Occipital lobe (tissue), 1 donor: ENCODE measurements at regions not wholly inside any gene's neighbourhood (a gene's known extent, or its start where the extent isn't known, plus 50 kb on each side); places are given as distances from the start of the nearest gene placed in this dataset.

Experiments used
- DNase-seq: peaks from one replicate; lab custom pipeline; 2025; lab: John Stamatoyannopoulos, UW

DNA sequence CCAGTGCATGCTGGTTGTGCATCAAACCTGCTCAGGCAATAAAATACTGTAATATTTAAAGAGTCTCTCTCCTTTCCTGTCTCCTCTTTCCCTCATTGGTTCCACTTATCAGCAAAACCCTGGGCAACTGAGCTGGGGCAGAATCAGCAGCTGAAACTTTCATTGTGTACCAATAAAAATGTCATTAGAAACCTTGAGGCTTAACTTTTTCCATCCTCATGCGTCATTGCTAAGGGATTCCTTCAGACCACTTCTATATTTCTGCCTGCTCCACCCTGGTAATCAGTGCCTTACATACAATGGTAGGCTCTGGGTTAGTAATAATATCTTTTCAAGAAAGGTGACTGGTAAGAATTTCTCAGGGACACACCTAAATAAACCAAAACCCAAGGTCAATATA is 880.3 kb downstream of the RPA4 start:
- DNase-seq: no peak

DNA sequence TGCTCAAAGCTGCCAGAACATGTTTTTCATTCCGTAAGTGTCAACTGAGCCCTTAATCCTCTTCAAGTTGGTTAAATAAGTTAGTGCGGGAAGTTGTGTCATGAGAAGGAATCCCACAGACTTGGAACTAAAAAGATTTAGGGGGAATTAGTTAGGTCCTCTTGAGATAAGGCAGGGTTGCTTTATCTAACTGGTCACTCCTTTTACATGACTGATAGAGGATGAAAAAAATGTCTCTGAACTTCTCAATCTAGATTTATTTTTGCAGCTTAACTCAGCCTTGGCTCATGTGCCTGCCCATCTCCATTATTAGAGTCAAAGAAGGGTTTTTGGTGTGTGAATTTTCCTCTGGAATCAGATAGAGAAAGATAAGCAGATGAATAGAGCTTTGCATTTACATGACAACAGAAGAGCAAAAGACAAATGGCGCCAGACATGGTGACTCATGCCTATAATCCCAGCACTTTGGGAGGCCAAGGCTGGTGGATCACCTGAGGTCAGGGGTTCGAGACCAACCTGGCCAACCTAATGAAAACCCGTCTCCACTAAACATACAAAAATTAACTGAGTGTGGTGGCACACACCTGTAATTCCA is 882.9 kb downstream of the RPA4 start:
- DNase-seq: no peak

DNA sequence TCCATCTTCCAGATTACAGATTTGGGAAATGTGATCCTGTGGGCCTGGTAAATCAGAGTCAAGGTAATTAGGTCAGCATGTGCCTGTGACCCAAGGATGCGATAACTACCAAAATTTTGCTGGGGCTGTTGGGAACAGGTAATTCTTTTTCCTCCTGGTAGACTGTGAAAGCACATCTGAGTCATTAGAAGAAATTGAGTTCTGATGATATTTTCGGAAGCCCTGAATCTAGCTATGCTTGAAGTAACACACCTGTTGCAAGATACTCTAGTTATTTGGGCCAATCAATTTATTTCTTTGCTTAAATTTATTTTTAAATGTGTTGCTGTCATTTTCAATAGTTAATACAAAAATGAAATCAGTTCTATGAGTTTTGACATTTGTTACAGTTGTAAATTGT is 903.6 kb downstream of the RPA4 start:
- no peak for DNase-seq

DNA sequence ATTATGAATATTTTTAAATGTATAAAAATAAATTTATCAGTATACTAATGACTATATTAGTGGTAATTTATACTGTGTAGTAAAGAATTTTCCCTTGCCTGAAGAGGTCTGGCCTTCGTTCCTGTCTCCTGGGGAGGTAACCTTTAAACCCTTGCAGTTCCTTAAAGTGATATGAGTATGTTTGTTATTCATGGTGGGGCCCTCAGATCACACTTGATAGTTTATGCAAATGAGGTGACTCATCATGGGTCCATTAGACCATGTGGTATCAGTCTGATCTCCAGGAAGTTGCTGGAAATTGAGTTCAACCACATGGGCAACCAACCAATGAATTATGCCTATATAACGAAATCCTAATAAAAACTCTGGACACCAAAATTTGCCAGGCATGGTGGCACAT is 904.1 kb downstream of the RPA4 start:
- no peak for DNase-seq

DNA sequence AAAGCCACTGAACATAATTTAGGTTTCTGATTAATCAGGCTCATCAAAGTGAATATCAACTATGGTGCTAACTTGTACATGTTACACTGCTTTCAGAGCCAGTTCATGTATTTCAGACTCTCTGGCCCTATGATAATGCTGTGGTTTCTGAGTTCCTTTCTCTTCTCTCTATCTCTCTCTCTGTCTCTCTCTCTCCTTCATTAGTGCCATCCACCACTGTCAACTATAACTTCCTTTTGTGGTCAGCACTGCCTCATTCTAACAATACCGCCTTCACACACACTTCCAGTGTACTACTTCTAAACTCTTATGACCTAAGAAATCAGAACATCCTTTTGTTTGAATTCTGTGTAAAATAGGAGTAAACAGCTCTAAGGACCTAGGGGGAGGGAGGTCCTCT is 907.1 kb downstream of the RPA4 start:
- no peak for DNase-seq

- no peak for DNase-seq
Measured at GRCh38 chrX:97797076-97797475, 913.4 kb downstream of the RPA4 start.

- DNase-seq: no peak
Measured at GRCh38 chrX:97806238-97806637, 922.5 kb downstream of the RPA4 start.

DNA sequence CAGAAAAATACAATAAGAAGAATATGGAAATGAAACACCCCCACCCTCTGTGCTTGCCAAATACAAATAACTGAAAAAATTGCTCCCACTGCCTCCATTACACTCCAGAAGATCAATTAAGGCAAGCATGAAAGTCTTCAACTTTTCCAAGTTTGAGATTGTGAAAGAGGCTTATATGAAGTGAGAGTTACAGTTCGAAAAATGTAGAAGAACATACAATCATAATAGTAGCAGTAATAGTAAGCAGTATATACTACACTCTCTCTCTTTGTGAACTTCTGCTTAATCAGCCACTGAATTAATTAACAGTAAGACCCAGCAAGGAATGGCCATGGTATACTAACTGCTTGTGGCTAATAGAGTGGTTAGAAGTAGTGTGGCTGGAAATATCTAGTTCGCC is 923.2 kb downstream of the RPA4 start:
- no peak for DNase-seq

GRCh38 chrX:97820170-97820569 is 936.5 kb downstream of the RPA4 start:
- DNase-seq: no peak

GRCh38 chrX:97828471-97828870 is 944.8 kb downstream of the RPA4 start:
- DNase-seq: no peak

DNA sequence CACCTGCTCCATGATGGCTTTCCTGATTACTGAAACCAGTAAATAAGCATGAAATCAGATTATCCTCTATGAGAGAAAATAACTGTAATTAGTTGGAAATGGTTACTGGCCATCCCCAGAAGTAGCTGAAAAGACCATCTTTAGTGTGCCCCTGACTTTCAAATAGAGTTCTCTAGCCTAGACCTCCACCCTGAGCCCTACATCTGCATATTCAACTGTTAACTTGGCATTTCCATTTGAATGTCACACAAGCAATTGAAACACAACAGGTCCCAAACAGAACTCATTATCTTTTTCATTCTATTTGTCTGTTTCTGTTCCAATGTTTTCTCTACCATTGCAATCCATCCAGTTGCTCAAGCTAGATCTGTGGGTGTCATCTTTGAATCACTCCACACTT is 952.3 kb downstream of the RPA4 start:
- no peak for DNase-seq

DNA sequence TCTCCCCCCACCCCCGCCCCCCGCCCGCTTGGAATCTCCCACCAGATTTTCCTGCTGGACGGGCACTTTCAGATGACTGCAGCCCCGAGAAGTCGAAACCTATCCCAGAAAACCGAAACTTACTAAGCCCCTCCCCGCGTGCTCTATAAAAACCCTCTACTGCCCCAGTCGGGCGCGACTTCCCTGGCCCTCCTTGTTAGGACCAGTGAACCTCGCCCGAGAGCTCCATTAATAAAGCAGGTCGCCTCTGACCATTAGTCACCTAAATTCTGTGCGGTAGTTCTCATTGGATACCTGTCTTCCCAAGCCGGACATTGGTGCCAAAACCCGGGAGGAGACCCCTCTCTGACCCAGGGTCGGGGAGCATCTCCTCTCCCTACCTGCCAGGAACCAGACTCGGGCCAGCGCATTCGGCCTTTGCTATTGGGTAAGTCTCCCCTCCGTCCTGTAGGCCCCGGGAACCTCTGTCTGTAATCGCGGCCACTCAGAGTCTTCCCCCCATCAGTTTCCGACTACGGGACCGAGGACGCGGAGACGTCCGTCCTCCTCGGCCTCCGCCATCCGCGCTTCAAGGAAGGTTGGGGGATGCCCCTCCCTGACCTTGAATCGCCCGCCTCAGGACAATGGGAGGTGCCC is 958.0 kb downstream of the RPA4 start:
- no peak for DNase-seq

- DNase-seq: no peak
Measured at GRCh38 chrX:97842468-97843199, 958.9 kb downstream of the RPA4 start.

GRCh38 chrX:97843200-97843811 is 959.6 kb downstream of the RPA4 start:
- no peak for DNase-seq

DNA sequence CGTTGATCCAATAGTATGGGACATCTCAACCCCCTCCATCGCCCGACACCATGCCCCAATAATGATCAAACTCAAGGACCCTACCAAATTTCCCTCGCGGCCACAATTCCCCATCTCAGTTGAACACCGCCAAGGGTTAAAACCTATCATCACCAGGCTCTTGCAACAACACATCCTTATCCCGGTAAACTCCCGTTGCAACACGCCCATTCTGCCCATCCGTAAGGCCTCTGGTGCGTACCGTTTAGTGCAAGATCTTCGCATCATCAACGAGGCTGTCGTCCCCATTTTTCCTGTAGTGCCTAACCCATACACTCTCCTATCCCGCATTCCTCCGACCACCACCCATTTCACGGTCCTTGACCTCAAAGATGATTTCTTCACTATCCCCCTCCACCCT is 960.5 kb downstream of the RPA4 start:
- no peak for DNase-seq

DNA sequence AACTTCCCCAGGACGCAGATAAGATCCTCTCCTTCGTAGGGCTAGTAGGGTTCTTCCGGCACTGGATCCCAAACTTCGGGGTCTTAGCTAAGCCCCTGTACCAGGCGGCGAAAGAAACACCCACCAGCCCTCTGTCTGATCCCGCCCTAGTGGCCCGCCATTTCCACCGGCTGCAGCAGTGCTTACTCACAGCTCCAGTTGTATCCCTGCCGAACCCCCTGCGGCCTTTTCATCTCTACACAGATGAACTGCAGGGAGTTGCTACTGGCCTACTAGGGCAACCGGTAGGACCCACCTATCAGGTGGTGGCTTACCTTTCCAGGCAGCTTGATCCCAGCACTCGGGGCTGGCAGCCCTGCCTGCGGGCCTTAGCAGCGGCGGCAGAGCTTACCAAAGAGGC is 961.2 kb downstream of the RPA4 start:
- DNase-seq: no peak

GRCh38 chrX:97845451-97845850 is 961.7 kb downstream of the RPA4 start:
- no peak for DNase-seq

DNA sequence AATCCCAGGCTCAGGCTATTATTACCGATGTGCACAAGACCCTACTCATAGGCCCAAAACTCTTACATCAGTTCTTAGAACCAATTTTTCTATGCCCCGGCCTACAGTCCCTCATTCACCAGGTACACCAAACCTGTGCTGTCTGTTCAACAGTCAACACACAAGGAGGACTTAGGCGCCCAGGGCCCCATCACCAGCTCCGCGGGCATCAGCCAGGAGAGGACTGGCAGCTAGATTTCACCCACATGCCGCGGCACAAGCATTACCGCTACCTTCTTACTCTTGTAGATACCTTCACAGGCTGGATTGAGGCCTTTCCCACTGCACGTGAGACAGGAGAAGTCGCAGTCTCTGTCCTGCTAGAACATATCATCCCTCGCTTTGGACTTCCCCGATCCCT is 962.5 kb downstream of the RPA4 start:
- DNase-seq: no peak

- no peak for DNase-seq
Measured at GRCh38 chrX:97846718-97847237, 963.1 kb downstream of the RPA4 start.

- no peak for DNase-seq
Measured at GRCh38 chrX:97847885-97848679, 964.4 kb downstream of the RPA4 start.

DNA sequence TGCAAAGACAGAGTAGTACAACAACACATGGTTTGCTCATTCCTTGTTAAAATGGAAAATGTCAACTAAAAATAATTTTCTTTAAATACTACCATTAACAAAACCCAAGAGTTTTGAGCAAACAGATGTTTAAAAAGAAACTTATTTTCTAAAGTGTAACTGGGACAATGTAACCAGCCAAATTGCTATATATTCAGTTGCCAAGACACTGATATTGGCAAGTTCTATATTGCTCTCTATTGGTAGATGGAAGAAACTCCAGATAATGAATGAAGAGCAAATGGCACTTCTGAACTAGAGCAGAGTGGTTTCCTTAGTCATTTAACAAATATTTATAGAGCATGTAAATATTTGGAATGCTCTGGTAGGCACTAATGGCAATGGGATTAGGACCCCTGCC is 966.2 kb downstream of the RPA4 start:
- no peak for DNase-seq

DNA sequence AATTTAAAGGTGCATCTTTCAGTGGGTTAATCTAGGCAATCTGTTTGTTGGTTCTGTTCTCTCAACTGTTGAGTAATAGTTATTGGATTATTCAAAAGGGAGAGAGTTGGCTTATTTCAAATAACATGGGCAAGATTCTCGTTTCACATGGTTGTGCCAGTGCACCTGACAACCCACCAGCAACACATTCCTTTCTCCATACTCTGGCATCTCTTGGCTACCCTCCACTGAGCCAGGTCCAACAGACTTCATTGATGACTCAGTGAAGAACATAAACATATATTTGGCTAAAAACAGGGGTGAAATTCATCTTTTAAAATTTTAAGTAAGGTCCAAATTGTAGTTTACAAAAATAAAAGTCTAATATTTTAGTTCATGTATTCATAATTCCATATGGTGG is 967.2 kb downstream of the RPA4 start:
- no peak for DNase-seq
